HG03095 (cell line): ENCODE measurements at regions not wholly inside any gene's neighbourhood (a gene's known extent, or its start where the extent isn't known, plus 50 kb on each side); places are given as distances from the start of the nearest gene placed in this dataset.
"Not testable (repeated sequence)": the region's sequence is repeated elsewhere in the genome, so short reads cannot be mapped to it uniquely, and the experiment has no call there.

Source experiments
- ATAC-seq: cut with Tn5 transposase; IDR thresholded peaks from one replicate; pipeline ENCODE4 v1.9.1; 2021; ENCODE audit warnings: moderate library complexity; ENCODE audit not compliant: unreplicated experiment

- ATAC-seq, result no peak
Measured at GRCh38 chr2:20499387-20499786, 52.5 kb downstream of the RHOB start.

GRCh38 chr2:20501974-20502373 is 55.1 kb downstream of the RHOB start:
- ATAC-seq, result no peak

DNA sequence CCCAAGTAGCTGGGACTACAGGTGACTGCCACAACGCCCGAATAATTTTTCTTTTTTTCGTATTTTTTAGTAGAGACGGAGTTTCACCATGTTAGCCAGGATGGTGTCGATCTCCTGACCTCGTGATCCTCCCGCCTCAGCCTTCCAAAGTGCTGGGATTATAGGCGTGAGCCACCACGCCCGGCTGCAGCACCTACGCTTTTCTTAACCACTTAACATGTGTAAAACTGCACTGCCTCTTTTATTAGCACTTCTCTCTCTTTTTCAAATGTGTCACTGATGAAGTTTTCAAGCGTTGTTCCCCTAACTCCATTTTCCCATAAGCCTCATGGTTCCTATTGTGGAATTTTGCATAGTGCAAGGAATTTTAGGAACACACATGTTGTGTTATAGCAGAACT is 55.6 kb downstream of the RHOB start:
- not testable (repeated sequence) for ATAC-seq

DNA sequence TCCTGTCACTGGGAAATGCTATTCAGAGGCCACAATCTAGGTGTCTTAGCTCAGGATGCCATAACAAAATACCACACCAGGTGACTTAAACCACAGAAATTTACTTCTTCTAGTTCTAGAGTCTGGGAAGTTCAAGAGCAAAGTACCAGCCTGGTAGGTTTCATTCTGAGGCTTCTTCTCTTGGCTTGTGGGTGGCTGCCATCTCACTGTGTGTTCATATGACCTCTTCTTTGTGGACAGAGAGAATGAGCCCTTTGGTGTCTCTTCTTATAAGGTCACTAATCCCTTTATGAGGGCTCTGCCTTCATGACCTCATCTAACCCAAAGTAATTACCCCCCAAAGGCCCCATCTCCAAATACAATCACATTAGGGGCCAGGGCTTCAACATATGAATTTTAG is 57.3 kb downstream of the RHOB start:
- no peak for ATAC-seq

DNA sequence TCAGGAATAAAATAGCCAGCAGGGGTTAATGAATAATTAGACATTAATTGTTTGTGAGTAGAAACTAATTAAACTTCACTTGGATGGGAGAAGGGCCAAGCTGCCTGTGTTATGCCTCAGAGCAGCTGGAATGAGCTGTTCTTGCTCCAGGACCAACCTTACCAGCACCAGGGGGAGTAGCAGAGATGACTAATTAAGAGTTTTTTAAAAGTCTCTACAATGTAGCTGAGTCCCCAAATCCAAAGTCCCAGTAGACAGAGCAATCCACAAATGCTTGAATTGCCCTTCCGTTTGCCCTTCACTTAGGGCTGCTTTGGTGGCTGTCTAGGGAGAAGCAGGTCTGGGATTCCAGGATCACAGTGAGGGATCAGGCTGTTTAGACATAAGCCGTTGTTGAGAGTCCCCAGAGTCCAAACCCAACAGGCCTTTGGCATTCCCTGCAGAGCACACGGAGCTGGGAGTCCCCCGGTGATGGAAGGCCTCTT is 59.4 kb downstream of the RHOB start:
- ATAC-seq, result no peak

GRCh38 chr2:20507166-20507692 is 60.4 kb downstream of the RHOB start:
- peak; percentile 93 for ATAC-seq

GRCh38 chr2:20507711-20508110 is 60.8 kb downstream of the RHOB start:
- no peak for ATAC-seq

DNA sequence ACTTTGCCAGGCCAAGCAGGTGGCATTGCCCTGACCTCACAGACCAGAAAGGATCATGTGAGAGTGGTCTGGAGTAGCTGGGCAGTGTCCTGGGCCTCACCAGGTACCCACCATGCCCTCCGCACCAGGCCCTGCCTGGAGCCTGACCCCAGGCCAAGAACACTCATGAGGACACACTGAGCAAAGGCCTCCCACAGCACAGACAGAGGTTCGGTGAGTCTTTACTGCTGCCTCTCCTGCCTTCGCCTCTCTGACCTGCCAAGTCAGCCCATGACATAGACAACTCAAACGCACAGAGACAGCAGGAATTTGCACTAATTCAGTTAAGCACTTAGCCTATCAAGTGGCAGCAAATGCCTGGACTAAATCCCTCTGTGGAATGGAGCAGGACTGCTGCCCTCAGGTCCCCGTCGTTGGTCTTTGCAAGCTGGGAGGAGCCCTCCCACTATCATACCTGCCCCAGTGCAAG is 62.5 kb downstream of the RHOB start:
- ATAC-seq, result no peak

- no peak for ATAC-seq
Measured at GRCh38 chr2:20509770-20510490, 63.1 kb downstream of the RHOB start.

DNA sequence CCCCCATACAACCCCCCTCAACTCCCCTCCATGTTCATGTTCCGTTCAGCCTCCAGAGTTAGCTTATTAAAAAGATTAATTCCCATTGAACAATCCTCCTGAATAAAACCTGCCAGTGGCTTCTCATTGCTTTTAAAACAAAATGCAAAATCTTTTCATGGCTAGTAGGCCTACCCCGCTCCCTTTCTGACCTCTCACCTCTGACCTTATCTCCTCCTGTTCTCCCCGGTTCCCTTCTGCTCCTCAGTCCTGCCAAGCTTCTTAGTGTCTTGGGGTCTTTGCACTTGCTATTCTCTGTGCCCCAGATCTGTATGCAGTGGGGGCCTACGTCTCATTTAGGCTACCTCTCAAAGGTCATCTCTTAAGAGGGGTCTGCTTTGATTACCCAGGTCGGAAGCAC is 64.3 kb downstream of the RHOB start:
- ATAC-seq, result no peak

DNA sequence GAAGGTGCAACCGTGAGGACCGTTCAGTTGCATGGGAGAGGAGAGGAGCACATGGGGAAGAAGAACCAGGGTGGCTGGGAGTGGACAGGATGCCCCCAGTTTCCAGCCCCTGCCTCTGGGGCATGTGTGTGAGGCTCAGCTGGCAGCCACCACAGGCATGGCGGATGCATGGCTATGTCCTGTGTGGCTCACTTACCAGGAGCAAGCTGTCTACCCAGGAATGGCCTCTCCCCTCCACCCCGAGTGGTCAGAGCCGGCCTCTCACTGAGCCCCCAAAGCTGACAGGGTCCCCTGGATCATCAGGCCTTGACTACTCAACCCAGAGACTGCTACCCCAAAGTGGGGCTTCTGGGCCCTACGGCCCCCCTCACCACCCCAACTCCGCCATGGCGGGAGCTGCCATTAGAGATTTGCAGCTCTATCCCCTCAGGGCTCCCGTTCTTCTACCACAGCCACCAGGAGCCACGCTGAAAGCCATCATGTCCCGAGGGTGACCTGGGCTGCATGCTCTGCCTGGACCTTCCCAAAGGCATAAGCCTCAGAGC is 65.3 kb downstream of the RHOB start:
- no peak for ATAC-seq

GRCh38 chr2:20513946-20514345 is 67.1 kb downstream of the RHOB start:
- ATAC-seq, result no peak

DNA sequence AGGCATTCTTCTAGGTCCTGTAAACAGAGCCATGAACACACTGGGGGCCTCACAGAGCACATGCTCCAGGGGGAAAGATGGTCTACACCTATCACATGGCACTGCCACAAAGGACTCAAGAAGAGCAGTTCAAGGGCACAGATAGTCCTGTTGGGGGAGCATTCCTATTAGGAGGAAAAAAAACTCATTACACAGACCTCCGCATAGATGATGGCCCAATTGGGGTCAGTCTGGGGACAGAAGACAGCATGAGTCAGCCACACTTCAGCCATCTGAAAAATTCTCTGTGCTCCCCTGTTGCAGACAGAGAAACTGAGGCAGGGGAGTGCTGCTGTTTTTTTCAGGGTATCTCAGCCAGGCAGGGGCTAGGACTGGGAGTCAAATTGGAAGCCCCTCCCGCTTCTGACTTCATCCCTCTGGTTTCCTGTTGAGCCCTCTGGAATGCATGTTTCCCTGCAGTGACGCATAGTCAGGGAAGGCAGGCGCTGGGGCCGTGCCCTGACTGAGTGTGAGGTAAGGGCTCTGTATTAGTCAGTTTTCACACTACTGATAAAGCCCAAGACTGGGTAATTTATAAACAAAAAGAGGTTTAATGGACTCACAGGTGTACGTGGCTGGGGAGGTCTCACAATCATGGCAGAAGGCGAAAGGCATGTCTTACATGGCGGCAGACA is 67.9 kb downstream of the RHOB start:
- ATAC-seq, result no peak

GRCh38 chr2:20515290-20516220 is 68.7 kb downstream of the RHOB start:
- ATAC-seq, result no peak

DNA sequence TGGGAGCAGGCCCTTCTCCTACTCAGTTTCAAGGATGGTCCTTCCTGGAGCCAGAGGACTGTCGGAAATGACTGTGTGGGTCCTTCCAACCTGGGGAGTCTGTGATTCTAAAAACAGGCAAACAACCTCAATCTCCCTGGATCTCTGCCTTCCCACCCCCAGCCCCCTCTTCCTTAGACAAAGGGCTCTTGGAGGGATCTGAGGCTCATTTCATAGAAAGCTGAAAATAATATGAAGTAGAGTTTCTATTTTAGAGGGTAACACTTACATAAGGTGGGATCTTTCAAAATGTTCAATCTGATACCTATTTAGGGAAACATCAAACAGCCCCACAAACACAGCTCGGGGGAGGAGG is 69.4 kb downstream of the RHOB start:
- no peak for ATAC-seq

DNA sequence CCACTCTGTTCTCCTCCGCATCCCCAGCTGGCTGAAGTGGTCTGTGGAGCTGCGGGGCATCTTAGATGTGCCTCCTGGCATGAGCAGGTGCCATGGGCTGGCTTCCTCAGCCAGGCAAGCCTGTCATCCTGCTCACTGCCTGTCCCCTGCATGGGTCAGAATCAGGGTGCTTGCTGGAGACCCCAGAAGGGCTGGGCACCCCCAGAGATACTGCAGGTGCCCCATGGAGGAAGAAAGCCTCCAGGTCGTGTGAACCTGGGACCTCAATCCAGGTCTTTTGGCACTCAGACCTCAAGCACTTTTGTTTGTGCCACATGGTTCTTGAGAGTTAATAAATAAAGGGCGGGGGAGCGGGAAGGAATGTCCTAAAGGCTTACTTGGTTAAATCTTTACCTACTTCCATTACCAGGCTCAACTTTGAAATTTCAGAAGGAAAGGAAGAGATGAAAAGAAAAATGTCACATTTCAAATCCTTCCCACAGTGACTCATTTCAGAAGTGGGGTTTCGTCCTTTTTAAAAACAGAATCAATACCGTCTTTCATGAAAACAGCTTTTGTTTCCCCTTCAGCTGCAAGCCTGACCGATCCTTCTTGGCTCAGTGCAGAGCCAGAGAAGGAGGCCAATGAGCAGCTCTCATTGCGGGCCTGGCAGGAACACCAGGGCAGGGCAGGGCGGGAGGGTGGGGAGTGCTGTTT is 69.9 kb downstream of the RHOB start:
- peak; percentile 91 for ATAC-seq

GRCh38 chr2:20519309-20519708 is 72.4 kb downstream of the RHOB start:
- ATAC-seq, result no peak

- ATAC-seq, result no peak
Measured at GRCh38 chr2:20520128-20520527, 73.3 kb downstream of the RHOB start.

DNA sequence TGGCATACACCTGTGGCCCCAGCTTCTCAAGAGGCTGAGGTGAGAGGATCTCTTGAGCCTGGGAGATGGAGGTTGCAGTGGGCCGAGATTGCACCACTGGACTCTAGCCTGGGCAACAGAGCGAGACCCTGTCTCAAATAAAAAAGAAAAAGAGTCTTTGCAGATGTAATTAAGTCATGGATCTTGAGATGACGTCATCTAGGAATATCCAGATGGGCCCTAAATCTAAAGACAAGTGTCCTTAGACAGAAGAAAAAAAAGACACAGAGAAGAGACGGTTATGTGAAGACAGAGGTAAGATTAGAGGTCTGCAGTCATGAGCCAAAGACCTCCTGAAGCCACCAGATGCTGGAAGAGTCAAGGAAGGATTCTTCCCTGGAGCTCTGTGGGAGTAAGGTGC is 74.3 kb downstream of the RHOB start:
- ATAC-seq, result no peak

- ATAC-seq, result no peak
Measured at GRCh38 chr2:20521682-20522189, 74.9 kb downstream of the RHOB start.
